ENCODE measurements at regions not wholly inside any gene's neighbourhood (a gene's known extent, or its start where the extent isn't known, plus 50 kb on each side); places are given as distances from the start of the nearest gene placed in this dataset.
"Not testable (repeated sequence)": the region's sequence is repeated elsewhere in the genome, so short reads cannot be mapped to it uniquely, and the experiment has no call there.

- Mint-ChIP-seq H3K27ac (no peak overlapping the region), H3K4me1 (peaks cover 62% of the 10 kb centered on the region), H3K4me3 (no peak overlapping the region), H3K9me3 (peaks cover 10% of the 10 kb centered on the region), H3K36me3 (ENCODE audit: low read depth) (peaks cover 2% of the 10 kb centered on the region), H3K27me3 (no peaks in the 10 kb centered on the region)
- DNase-seq (no peak), ATAC-seq (no peak)
These were observed 73.1 kb upstream of the RAP1B start for GRCh38 chr12:68537571-68537970.

GRCh38 chr12:68538726-68539614 is 71.7 kb upstream of the RAP1B start:
- Mint-ChIP-seq H3K36me3 (ENCODE audit: low read depth) (peaks cover 2% of the 10 kb centered on the region), H3K4me3 (peak overlapping the region; percentile 59), H3K9me3 (peaks cover 10% of the 10 kb centered on the region), H3K27me3 (no peaks in the 10 kb centered on the region), H3K27ac (peak overlapping the region; percentile 64), H3K4me1 (peaks cover 58% of the 10 kb centered on the region)
- peak; percentile 91 for ATAC-seq
- DNase-seq, result peak; percentile 56

GRCh38 chr12:68539615-68539952 is 71.1 kb upstream of the RAP1B start:
- no peak for DNase-seq
- peak overlapping the region; percentile 64 for H3K27ac Mint-ChIP-seq
- peaks cover 2% of the 10 kb centered on the region for H3K36me3 Mint-ChIP-seq (ENCODE audit: low read depth)
- H3K4me1 Mint-ChIP-seq, result peaks cover 58% of the 10 kb centered on the region
- H3K9me3 Mint-ChIP-seq, result peaks cover 10% of the 10 kb centered on the region
- no peak for ATAC-seq
- H3K27me3 Mint-ChIP-seq, result no peaks in the 10 kb centered on the region
- H3K4me3 Mint-ChIP-seq, result peak overlapping the region; percentile 59

- peaks cover 10% of the 10 kb centered on the region for H3K9me3 Mint-ChIP-seq
- not testable (repeated sequence) for H3K27me3 Mint-ChIP-seq; H3K4me3 Mint-ChIP-seq; ATAC-seq; H3K27ac Mint-ChIP-seq; DNase-seq; H3K36me3 Mint-ChIP-seq (ENCODE audit: low read depth)
- peaks cover 58% of the 10 kb centered on the region for H3K4me1 Mint-ChIP-seq
These were observed 69.9 kb upstream of the RAP1B start for GRCh38 chr12:68540768-68541167.

GRCh38 chr12:68547318-68547717 is 63.4 kb upstream of the RAP1B start:
- ATAC-seq; H3K27ac Mint-ChIP-seq; H3K4me3 Mint-ChIP-seq; H3K36me3 Mint-ChIP-seq (ENCODE audit: low read depth); H3K27me3 Mint-ChIP-seq; H3K4me1 Mint-ChIP-seq; DNase-seq: not testable (repeated sequence)
- peaks cover 25% of the 10 kb centered on the region for H3K9me3 Mint-ChIP-seq

GRCh38 chr12:68552605-68553195 is 58.0 kb upstream of the RAP1B start:
- not testable (repeated sequence) for ATAC-seq, H3K27ac Mint-ChIP-seq

GRCh38 chr12:68557011-68557730 is 53.5 kb upstream of the RAP1B start:
- H3K36me3 Mint-ChIP-seq (ENCODE audit: low read depth), result no peaks in the 10 kb centered on the region
- DNase-seq (no peak), ATAC-seq (peak; percentile 41)
- peaks cover 36% of the 10 kb centered on the region for H3K4me1 Mint-ChIP-seq
- H3K4me3 Mint-ChIP-seq, result no peak overlapping the region
- no peaks in the 10 kb centered on the region for H3K27me3 Mint-ChIP-seq
- H3K9me3 Mint-ChIP-seq, result no peaks in the 10 kb centered on the region
- H3K27ac Mint-ChIP-seq, result no peak overlapping the region

More at GRCh38 chr12:68552605-68553195, 58.0 kb upstream of the RAP1B start:
- DNase-seq; H3K36me3 Mint-ChIP-seq (ENCODE audit: low read depth); H3K4me3 Mint-ChIP-seq; H3K27me3 Mint-ChIP-seq: not testable (repeated sequence)
- Mint-ChIP-seq H3K4me1 (peaks cover 19% of the 10 kb centered on the region), H3K9me3 (peaks cover 15% of the 10 kb centered on the region)

- ATAC-seq (peak; percentile 64), DNase-seq (no peak)
- no peaks in the 10 kb centered on the region for H3K36me3 Mint-ChIP-seq (ENCODE audit: low read depth)
- no peaks in the 10 kb centered on the region for H3K27me3 Mint-ChIP-seq
- H3K4me1 Mint-ChIP-seq, result peaks cover 43% of the 10 kb centered on the region
- peak overlapping the region; percentile 33 for H3K27ac Mint-ChIP-seq
- no peaks in the 10 kb centered on the region for H3K9me3 Mint-ChIP-seq
- no peak overlapping the region for H3K4me3 Mint-ChIP-seq
These were observed 51.5 kb upstream of the RAP1B start for GRCh38 chr12:68559246-68559645.

- H3K4me3 Mint-ChIP-seq, result no peak overlapping the region
- no peaks in the 10 kb centered on the region for H3K9me3 Mint-ChIP-seq
- DNase-seq (no peak), ATAC-seq (peak; percentile 65)
- H3K36me3 Mint-ChIP-seq (ENCODE audit: low read depth), result no peaks in the 10 kb centered on the region
- H3K4me1 Mint-ChIP-seq, result peaks cover 53% of the 10 kb centered on the region
- H3K27ac Mint-ChIP-seq, result no peak overlapping the region
- no peaks in the 10 kb centered on the region for H3K27me3 Mint-ChIP-seq
These were observed 50.5 kb upstream of the RAP1B start for GRCh38 chr12:68559984-68560850.

- ATAC-seq, result no peak
- H3K4me1 Mint-ChIP-seq, result peaks cover 60% of the 10 kb centered on the region
These were observed 49.8 kb upstream of the RAP1B start for GRCh38 chr12:68560851-68561422.

More at GRCh38 chr12:68560851-68561422, 49.8 kb upstream of the RAP1B start:
- no peak overlapping the region for H3K4me3 Mint-ChIP-seq
- H3K27ac Mint-ChIP-seq, result no peak overlapping the region
- H3K36me3 Mint-ChIP-seq (ENCODE audit: low read depth), result no peaks in the 10 kb centered on the region
- no peak for DNase-seq
- H3K9me3 Mint-ChIP-seq, result no peaks in the 10 kb centered on the region
- no peaks in the 10 kb centered on the region for H3K27me3 Mint-ChIP-seq
